Calu3 (cell line): ENCODE measurements at regions not wholly inside any gene's neighbourhood (a gene's known extent, or its start where the extent isn't known, plus 50 kb on each side); places are given as distances from the start of the nearest gene placed in this dataset.

Source experiments
- BruUV-seq: library from RNA; stranded (reverse); fragments of 400-500 nt; replicated peaks from 2 replicates; lab custom pipeline; 2021; lab: Mats Ljungman, UMichigan
- CTCF ChIA-PET: fragments of 300-600 bp; sonication (Branson Sonifier 250); formaldehyde crosslinking; loops from one replicate; lab custom pipeline; 2022; ENCODE audit warnings: antibody characterized with exemption; lab: Charles Lee
- DNase-seq: peaks from one replicate; pipeline ENCODE4 v3.0.0; 2022
- H3K27ac Mint-ChIP-seq: one replicate; pipeline ENCODE4 v1.8.0; 2022; ENCODE audit warnings: mixed read lengths; ENCODE audit not compliant: unreplicated experiment
- H3K27me3 Mint-ChIP-seq: one replicate; pipeline ENCODE4 v1.8.0; 2022; ENCODE audit warnings: mixed read lengths; ENCODE audit not compliant: unreplicated experiment
- H3K36me3 Mint-ChIP-seq: one replicate; pipeline ENCODE4 v1.8.0; 2022; ENCODE audit warnings: mild to moderate bottlenecking, moderate library complexity, mixed read lengths; ENCODE audit not compliant: insufficient read depth, unreplicated experiment
- H3K4me1 Mint-ChIP-seq: one replicate; pipeline ENCODE4 v1.8.0; 2022; ENCODE audit warnings: mild to moderate bottlenecking, low read depth, mixed read lengths; ENCODE audit not compliant: unreplicated experiment
- H3K4me3 Mint-ChIP-seq: one replicate; pipeline ENCODE4 v1.8.0; 2022; ENCODE audit warnings: mild to moderate bottlenecking, low read depth, moderate library complexity, mixed read lengths; ENCODE audit not compliant: unreplicated experiment
- H3K9me3 Mint-ChIP-seq: one replicate; pipeline ENCODE4 v1.8.0; 2022; ENCODE audit warnings: low read depth, mixed read lengths; ENCODE audit not compliant: unreplicated experiment
- intact Hi-C: fragments of 100-400 bp; cut with micrococcal nuclease; formaldehyde crosslinking; loops from one replicate; pipeline ENCODE4 v1.10.0; 2022; ENCODE audit not compliant: unreplicated experiment
- TF ChIP-seq, protein P1 (sequence below): fragments of 200-600 bp; IDR thresholded peaks from one replicate; pipeline ENCODE4 v1.8.0; 2022; ENCODE audit warnings: antibody characterized with exemption; ENCODE audit not compliant: unreplicated experiment

DNA sequence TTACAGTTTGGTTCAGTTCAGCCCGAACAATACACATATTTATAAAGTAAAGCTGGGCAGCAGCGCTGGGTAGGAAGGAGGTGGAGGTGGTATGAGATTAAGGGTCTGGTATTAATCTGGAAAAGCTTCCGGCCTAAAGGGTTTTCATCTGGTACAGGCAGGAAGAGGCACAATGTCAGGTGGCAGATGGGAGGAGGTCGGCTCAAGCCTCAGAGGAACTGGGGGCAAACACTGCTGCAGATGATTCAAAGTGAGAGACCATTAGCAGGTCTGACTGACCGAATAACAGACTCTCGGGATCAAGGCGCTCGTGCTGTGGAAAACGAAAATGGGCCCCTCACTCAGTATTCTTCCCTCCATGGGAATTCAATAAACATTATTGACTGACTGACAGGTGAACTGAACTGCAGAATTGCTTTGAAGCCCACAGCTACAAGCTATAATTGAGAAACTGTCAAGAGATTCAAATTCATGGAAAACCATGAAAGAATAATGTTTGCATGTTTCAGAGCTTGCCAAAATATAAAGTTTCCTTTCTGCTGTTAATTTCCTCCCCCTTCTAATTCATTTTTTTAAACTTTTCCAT lies 75.3 kb downstream of the TMEM167A start:
- BruUV-seq: no TSS peak

GRCh38 chr5:83000922-83001321 lies 76.3 kb downstream of the TMEM167A start:
- Mint-ChIP-seq H3K4me1 (peaks cover 23% of the 10 kb centered on the region), H3K36me3 (peaks cover 6% of the 10 kb centered on the region), H3K27ac (peak overlapping the region; percentile 87), H3K9me3 (no peaks in the 10 kb centered on the region), H3K27me3 (no peaks in the 10 kb centered on the region), H3K4me3 (peak overlapping the region; percentile 48)
- TSS peak; percentile 58 for BruUV-seq
- TF ChIP-seq, protein P1, sequence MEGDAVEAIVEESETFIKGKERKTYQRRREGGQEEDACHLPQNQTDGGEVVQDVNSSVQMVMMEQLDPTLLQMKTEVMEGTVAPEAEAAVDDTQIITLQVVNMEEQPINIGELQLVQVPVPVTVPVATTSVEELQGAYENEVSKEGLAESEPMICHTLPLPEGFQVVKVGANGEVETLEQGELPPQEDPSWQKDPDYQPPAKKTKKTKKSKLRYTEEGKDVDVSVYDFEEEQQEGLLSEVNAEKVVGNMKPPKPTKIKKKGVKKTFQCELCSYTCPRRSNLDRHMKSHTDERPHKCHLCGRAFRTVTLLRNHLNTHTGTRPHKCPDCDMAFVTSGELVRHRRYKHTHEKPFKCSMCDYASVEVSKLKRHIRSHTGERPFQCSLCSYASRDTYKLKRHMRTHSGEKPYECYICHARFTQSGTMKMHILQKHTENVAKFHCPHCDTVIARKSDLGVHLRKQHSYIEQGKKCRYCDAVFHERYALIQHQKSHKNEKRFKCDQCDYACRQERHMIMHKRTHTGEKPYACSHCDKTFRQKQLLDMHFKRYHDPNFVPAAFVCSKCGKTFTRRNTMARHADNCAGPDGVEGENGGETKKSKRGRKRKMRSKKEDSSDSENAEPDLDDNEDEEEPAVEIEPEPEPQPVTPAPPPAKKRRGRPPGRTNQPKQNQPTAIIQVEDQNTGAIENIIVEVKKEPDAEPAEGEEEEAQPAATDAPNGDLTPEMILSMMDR: no peak
- intact Hi-C loops: loop anchor here (5.0 kb wide), 1 partner anchor 76 kb away; the partner anchor contains the start of genes TMEM167A and XRCC4
- no peak for DNase-seq
- CTCF ChIA-PET: interaction anchor here (1.0 kb wide), 1 partner anchor 10 kb away, joined by 3 read pairs; no protein-coding TSS in a partner anchor

More for the DNA sequence above, 75.3 kb downstream of the TMEM167A start:
- intact Hi-C loops: loop anchor here (5.0 kb wide), 1 partner anchor 75 kb away; the partner anchor contains the start of genes TMEM167A and XRCC4
- no peak for DNase-seq
- Mint-ChIP-seq H3K27me3 (no peaks in the 10 kb centered on the region), H3K9me3 (no peaks in the 10 kb centered on the region), H3K27ac (peak overlapping the region; percentile 87), H3K36me3 (peaks cover 6% of the 10 kb centered on the region), H3K4me1 (peaks cover 23% of the 10 kb centered on the region), H3K4me3 (no peak overlapping the region)
- CTCF ChIA-PET: no interaction called here
- TF ChIP-seq, protein P1: no peak

DNA sequence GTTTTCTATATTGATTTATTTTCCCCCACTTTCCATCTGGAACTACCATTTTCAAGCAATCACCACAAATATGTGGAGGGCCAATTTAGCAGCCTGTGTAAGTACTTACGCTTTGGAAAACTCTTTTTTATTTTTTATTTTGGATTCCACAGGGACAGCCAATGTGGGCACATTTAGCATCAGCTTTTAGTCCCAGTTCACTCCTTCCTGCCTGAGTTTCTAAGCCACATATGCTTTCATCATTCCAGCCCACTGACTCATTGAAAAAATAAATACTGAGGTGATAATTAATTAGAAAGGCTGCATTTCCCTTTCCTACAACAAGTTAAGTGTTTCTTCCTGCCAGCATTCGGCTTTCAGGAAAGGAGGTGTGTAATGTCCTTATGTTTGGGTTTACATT lies 76.8 kb downstream of the TMEM167A start:
- TF ChIP-seq, protein P1: no peak
- peak; percentile 28 for DNase-seq
- peak overlapping the region; percentile 87 for H3K27ac Mint-ChIP-seq
- intact Hi-C loops: loop anchor here (5.0 kb wide), 1 partner anchor 77 kb away; the partner anchor contains the start of genes TMEM167A and XRCC4
- BruUV-seq: no TSS peak
- H3K27me3 Mint-ChIP-seq: no peaks in the 10 kb centered on the region
- no peaks in the 10 kb centered on the region for H3K9me3 Mint-ChIP-seq
- CTCF ChIA-PET: interaction anchor here (1.0 kb wide), 1 partner anchor 10 kb away, joined by 3 read pairs; no protein-coding TSS in a partner anchor
- H3K4me1 Mint-ChIP-seq: peaks cover 23% of the 10 kb centered on the region
- H3K36me3 Mint-ChIP-seq: peaks cover 6% of the 10 kb centered on the region
- H3K4me3 Mint-ChIP-seq: peak overlapping the region; percentile 48

- intact Hi-C loops: no loop called here
- Mint-ChIP-seq H3K27ac (no peak overlapping the region), H3K4me1 (peaks cover 21% of the 10 kb centered on the region), H3K9me3 (peaks cover 8% of the 10 kb centered on the region), H3K4me3 (no peak overlapping the region), H3K36me3 (no peaks in the 10 kb centered on the region), H3K27me3 (no peaks in the 10 kb centered on the region)
- CTCF ChIA-PET: no interaction called here
- no peak for DNase-seq
- TF ChIP-seq, protein P1: no peak
- BruUV-seq: no TSS peak
Observed at GRCh38 chr5:82993416-82993815, 83.8 kb downstream of the TMEM167A start.
